ENCODE measurements at regions not wholly inside any gene's neighbourhood (a gene's known extent, or its start where the extent isn't known, plus 50 kb on each side); places are given as distances from the start of the nearest gene placed in this dataset.

GRCh38 chr16:6863135-6863534, 469.5 kb upstream of the RBFOX1 start:
- TF ChIP-seq POLR2A (IDR thresholded peaks at IDR 0.05) (no peak), CTCF (IDR thresholded peaks at IDR 0.05) (no peak)
